GM18498 (cell line): ENCODE measurements at regions not wholly inside any gene's neighbourhood (a gene's known extent, or its start where the extent isn't known, plus 50 kb on each side); places are given as distances from the start of the nearest gene placed in this dataset.
"Not testable (repeated sequence)": the region's sequence is repeated elsewhere in the genome, so short reads cannot be mapped to it uniquely, and the experiment has no call there.

Experiments used
- ATAC-seq: cut with Tn5 transposase; IDR thresholded peaks from one replicate; pipeline ENCODE4 v1.9.1; 2021; ENCODE audit warnings: mild to moderate bottlenecking, moderate library complexity; ENCODE audit not compliant: unreplicated experiment

DNA sequence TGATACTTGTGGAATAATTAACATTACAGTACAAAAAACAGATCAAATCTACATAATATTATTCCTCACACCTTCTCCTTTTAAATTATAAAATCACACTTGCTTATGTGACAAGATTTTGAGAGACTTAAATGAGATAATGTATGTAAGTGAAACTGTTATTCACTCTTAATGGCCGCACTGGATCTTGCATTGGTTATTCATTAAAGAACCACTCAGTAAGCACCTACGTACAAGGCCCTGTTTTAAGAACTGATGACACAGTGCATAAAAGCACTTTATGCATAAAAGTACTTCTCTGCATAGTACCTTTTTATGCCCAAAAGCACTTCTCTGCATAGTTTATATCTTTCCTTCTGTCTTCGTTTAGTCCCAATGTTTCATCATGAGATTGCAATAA is 172.1 kb downstream of the GOLGA6L6 start:
- ATAC-seq, result no peak

DNA sequence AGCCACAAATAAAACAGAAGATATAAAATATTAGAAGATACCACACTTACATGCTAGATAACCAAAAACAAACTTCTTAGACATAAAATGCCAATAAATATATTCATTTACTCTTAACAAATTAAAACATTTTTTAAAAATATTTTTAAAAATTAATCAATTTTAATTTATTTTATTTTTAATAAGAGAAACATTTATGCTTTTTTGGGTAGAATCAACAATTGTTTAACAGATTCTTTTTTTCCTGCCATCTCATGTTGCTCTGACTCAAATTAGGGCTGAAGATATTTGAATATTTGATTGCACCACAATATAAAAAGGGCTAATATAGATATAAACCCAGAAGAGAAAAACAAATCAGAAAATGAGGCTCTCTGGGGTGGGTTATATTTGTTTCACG is 172.6 kb downstream of the GOLGA6L6 start:
- no peak for ATAC-seq

DNA sequence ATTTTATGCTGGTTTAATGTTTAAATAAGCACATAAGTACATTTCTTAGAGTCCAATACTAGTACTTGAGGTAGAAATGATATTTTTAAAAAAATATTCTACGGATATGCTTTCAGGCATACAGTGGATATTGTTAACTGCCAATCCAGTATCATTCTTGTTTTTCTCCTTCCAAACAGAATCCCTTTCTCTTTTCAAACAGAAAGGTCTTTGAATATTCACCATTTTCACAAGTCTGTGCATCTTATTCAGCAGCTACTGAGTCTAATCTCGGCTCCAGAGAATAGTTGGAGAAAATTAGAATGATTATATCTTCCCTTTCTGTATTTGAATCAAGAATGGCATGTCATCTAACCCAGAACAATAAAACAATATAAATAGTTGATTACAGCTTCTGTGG is 174.5 kb downstream of the GOLGA6L6 start:
- no peak for ATAC-seq

DNA sequence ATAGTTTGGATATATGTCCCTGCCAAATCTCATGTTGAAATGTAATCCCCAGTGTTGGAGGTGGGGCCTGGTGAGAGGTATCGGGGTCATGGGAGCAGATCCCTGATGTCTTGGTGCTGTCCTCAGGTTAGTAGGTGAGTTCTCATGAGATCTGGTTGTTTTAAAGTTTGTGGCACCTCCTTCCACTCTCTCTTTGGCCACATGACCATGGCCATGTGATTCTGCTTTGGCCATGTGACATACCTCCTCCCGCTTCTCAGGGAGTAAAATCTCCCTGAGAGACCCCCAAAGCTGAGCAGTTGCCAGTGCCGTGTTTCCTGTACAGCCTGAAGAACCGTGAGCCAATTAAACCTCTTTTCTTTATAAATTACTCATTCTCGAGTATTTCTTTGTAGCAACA is 178.0 kb downstream of the GOLGA6L6 start:
- ATAC-seq, result not testable (repeated sequence)

DNA sequence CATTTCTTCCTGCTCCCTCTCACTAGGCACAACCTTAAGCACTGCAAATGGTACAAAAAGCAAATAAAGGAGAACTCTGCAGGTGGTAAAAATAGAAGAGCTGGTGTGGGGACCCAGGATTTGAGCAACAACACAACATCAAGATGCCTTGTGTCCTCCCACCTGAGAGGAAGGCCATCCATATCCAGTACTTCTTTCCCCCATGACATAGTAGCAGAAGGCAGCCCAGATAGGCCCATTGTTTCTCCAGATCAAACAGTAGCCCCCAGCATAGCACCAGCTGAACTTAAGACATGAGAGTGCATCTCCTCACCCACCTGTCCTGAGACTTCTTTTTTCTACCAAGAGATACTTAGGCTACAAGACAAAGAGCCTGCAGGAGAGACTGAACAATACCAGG is 180.5 kb downstream of the GOLGA6L6 start:
- ATAC-seq, result no peak

DNA sequence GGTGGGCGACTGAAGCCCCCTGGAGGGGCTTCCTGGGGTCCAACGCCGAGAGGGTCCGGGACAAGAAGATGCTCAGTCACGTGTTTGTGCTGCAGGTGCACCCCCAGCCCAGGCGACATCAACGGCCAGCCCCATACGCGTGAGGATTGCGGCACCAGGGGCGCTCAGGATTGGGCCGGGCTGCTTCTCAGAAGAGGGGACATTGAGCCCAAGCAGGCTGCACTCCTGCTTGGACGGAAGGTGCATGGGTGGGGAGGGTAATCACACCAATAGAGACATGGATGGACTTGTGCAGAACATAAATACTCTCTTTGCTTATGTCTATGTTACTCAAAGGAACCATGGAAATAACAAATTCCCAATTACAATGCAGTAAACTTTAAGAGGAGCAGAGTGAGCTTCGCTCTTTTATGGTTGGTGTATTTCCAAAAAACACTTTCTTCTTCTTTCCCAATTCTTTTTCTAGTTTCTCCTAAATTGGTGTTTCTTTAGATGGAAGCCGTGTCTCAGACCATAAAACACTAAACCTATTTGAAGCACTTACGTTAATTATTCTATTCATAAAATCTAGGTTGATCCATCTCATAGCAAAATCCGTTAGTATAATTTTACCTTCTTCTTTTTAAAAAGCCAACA is 182.7 kb downstream of the GOLGA6L6 start:
- ATAC-seq, result no peak

DNA sequence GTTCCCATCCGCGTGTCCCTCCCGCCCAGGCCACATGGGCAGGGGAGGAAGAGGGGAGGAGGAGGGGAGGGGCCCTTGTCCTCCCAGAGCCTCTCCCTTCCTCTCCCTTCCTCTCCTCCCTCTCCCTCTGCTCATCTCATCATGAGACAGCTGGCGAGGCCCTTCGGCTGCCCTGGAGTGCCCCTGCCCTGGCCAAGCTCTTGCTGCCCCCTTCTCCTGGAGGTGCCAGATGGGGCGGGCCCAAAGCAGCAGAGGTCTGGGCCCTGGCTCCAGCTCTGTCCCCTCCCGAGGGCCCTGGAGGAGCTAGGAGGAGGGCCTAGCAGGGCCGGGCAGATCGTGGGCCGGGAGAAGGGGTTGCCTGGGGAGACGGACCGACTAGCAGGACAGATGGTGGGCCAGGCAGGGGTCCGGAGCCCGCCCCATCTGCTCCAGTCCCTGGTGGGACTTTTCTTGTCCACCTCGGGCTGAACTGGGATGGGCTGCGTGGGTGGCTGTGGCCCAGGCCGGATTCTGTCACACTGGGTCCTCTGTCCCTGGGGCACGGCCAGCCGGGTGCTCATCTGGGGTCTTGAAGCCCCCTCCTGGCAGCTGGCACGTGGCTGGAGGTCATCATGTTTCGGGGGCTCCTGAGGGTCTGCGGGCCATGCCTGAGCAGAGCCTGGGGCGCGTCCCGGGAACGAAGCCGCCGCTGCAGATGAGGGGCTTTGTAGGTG is 183.4 kb downstream of the GOLGA6L6 start:
- ATAC-seq, result no peak

DNA sequence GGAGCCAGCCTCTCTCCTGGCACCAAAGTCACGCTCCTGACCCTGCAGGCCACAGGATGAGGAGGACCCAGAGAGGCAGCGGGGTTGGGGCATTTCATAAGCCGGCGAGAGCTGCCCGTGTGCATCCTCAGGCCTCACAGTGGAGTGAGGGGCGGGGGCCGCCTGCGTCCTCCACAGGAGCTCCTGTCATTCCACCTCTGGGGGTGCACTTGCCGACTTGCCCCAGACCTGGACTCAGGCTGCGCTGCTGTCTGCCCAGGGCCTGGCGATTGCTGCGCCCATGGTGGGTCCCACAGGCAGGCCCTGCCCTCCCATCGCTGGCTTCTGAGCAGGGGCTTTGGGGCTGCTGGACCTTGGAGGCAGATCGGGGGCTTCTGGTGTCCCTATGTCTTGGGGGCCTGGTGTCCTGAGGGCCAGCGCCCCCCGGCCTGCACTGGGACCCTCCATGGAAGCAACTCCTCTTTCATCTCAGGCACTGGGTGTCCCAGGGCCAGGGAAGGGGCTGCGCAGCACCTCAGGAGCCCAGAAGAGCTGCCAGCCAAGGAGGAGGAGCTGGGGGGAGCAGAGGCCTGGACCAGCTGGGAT is 184.0 kb downstream of the GOLGA6L6 start:
- ATAC-seq, result no peak

DNA sequence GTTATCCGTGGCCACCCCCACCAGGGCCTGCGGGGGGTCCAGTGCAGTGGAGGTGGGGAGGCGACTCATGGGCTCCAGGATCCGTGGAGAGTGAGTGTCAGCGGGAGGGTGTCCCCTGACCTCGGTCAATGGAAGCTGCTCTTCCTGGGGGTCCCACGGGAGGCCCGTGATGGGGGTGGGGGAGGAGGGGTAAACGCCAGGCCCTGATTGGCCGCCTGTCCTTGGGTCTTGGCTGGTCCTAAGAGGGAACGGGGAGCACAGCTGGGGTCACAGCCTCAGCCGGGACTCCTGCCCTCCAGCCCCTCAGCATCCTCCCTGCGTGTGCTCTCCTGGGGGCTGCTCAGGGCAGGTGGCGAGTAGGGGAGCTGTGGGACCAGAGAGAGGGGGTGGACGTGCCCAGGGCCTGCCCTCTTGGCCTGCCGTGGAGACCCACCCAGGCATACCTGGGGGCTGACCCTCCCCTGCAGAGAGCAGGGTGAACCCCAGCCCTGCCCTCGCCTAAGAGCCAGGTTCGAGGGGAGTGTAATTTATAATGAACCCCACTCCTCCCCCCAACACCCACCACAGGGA is 184.6 kb downstream of the GOLGA6L6 start:
- ATAC-seq, result no peak

DNA sequence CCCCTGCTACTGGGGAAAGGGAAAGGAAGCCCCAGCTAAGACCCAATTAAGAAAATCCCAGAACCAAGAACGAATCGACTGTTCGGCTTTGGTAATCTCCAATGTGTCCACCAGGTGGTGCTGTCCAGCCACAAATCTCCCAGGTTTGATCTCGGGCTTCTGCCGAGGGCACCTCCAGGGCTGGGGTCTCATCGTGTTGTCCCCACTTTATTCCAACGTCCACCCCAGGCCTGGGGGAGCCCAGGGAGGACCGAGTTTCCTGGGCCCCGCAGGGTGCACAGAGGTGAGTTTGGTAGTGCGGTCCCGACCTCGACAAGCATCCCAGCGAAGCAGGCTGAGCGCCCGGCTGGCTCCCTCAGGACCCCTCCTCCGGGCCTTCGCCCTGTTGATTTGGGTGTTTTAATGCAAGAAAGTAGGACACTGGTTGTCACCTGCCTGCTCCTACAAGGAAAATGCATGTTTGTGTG is 185.1 kb downstream of the GOLGA6L6 start:
- ATAC-seq, result no peak

DNA sequence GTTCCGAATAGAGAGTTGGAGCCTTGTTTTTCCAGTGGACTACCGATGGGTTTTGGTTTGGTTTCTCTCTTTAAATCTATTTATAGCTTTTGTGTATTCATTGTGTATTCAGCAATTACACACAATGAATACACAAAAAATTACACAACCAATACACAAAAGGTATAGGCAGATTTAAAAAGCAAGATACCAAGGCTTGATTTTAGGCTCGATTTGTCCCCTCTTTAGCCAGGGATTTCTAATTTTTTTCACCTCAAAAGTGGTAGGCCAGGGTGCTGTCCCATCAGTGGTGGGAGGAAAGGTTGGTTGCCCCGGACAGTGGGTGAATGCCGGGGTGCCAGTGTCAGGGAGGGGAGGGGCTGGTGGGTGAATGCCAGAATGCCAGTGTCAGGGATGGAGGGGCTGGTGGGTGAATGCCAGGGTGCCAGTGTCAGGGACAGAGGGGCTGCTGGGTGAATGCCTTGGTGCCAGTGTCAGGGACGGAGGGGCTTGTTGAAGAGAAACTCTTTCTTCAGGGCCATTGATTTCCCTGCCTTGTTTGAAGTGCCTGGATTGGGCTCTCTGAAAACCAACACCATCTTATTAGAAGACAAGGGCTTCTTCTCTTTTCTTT is 186.2 kb downstream of the GOLGA6L6 start:
- no peak for ATAC-seq

DNA sequence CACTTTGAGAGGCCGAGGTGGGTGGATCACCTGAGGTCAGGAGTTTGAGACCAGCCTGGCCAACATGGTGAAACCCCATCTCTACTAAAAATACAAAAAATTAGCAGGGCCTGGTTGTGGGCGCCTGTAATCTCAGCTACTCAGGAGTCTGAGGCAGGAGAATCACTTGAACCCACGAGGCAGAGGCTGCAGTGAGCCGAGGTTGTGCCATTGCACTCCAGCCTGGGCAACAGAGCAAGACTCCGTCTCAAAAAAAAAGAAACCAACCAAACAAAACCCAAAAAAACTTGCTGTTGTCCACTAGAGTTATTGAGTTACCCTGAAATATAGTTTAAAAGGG is 186.7 kb downstream of the GOLGA6L6 start:
- not testable (repeated sequence) for ATAC-seq

DNA sequence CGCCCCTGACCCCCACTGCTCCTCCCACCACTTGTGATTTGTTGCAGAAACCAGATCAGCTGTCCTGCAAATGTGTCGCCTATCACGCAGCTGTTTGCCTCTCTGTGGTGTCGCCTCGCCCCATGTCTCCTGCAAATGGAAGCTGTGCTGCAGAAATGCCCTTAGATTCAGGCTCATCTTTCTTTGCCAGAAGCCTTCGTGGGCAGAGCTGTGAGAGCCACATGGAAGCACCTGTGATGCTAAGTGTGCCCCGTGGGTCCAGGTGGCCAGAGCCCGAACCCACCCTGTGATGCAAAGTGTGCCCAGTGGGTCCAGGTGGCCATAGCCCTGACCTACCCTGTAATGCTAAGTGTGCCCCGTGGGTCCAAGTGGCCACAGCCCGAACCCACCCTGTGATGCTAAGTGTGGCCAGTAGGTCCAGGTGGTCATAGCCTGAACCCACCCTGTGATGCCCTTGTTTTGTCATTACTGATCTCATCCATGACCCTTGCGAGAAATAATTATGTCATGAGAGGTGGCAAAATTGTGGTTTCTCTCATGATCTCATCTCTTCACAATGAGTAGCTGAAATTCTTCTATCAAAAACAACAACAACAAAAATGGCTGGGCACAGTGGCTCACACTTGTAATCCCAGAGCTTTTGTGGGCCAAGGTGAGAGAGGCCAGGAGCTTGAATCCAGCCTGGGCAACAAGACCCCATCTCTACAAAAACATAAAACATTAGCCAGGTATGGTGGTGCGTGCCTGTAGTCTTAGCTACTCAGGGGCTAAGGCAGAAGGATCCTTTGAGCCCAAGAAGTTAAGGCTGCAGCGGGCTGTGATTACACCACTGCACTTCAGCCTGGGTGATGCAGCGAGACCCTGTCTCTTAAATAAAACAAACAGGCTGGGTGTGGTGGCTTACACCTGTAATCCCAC is 187.4 kb downstream of the GOLGA6L6 start:
- ATAC-seq, result no peak

DNA sequence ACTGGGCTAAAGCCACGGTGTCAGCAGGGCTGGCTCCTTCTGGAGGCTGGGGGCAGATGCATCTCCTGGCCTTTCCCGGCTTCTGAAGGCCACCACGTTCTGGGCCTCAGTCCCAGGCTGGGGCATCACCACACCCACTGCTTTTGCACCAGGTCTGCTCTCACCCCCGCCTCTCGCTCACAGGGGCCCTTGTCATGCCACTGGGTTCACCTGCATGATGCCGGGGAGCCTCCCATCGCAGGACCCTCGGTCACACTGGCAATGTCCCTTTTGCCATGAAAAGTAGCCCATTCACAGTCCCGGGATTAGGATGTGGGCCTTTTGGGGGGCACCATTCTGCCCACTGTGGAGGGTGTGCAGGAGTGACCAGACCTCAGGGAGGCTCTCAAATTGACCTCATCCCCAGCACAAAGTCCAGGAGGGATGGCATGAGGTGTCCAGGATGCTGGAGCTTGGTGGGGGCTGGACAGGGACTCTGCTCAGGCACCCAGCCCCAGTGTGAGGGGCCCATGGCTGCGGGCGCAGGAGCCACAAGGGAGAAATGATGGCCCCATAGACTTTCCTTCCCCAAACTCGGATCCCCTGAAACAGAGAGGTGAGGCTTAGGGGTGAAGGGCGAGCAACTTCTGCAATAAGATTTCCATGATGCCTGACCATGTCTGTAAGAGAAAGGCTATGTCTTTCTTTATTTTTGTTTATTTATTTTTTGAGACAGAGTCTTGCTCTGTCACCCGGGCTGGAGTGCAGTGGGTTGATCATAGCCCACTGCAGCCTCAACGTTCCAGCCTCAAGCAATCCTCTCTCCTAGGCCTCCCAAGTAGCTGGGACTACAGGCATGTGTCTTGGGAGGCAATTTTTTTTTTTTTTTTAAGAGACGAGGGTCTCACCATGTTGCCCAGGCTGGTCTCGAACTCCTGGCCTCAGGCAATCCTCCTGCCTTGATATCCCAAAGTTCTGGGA is 189.1 kb downstream of the GOLGA6L6 start:
- no peak for ATAC-seq

DNA sequence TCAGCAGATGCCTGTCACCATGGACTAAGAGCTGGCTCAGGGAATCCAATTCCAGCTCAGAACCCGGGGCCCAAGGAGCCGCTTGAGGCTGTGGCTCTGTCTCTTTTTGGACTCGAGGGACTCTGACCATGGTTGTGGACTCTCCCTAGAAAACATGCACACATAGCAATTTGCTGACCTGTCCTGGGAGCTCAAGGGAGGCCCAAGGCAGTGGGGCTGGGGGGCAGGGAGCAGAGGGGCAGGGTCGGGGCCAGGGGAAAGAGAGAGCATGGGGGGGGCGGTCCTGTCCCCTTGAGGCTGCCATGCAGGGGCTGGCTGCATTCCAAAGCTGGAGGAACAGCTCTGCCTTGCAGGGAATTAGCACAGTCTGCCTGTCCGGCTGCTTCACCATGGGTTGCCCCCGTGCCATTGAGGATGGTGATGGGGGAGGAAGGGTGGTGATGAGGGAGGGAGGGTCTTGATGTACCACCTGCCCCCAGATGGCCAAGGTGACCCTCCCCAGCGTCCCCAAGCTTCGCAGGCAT is 190.1 kb downstream of the GOLGA6L6 start:
- ATAC-seq, result no peak

DNA sequence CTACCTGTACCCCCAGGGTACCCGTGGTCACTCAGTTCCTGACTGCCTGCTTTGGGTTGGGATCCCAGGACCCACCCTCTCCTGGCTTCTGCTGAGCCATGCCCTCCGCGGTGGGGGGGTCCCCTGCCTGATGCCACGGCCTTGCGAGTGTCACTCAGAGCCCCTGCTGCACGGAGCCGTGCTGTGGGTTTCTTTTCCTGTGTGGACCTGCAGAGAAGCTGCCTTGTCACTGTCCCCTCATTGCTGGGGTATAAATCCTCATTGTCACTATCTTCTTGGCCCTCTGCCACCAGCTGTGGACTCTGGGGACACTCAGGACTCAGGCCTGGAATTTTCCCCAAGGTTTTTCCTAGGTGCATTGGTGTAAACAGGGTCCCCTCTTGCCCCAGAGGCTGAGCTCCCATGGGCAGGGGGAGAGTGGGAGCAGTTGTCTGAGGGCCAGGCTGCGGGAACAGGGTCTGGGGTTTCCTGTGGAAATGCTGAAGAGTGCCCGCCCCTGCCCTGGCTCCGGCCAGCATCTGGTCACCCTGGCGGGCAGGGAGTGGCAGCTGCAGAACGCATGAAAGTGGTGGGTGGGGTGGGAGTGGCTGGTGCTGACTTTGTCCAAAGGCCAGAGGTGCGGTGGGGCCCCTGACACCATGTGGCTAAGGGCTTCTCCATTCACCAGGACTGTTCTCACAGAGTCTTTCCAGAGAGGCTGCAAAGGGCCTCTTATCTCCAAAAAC is 191.7 kb downstream of the GOLGA6L6 start:
- no peak for ATAC-seq

DNA sequence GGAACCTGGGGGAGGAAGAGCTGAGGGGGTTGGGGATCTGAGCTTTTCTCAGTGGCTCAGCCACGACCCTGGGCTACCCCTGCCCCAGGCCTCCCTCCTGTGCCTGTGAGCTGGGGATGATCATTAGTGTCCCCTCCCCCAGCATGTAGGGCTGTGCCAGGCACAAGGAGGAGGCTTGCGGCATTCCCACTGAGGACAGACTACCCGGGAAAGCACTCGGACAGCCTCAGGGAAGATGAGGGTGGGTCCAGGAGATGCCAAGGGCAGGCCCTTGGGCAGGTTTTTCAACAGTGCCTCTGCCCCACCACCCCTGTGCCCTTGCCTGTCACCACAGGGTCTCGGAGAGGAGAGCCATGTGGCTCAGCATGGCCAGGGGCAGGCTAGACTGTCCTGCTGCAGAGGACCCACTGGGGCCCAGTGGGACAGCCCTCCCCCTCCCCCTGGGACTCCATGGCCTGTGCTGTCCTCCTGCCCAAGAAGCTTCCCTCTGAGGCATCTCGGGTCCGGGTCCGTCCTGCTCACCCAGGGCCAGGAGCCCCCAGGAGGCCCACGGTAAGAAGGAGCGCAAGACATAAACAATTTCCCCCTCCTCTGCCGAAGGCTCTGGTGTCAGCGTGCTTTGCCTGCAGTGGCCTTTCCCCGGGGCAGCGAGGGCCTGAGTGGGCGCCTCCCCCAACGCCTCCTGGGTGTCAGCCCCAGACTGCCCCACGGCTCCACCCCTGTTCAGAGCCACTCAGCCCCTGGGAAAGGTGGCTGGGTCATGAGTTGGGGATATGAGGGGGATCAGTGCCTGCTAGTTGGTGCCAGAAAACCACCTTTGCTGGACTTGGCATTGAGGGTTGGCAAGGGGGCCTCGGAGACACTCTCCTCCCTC is 192.5 kb downstream of the GOLGA6L6 start:
- no peak for ATAC-seq
